Mesenteric fat pad (tissue), 1 donor: ENCODE measurements at regions not wholly inside any gene's neighbourhood (a gene's known extent, or its start where the extent isn't known, plus 50 kb on each side); places are given as distances from the start of the nearest gene placed in this dataset.

Source experiments
- DNase-seq: peaks from one replicate; pipeline ENCODE4 v3.0.0-alpha.2; 2020; ENCODE audit warnings: low spot score
- donor health status: DM: yes; HTN: yes; CAD: no.

- DNase-seq, result peak; percentile 60
Observed at GRCh38 chr10:123451618-123452245, 214.4 kb upstream of the GPR26 start.

GRCh38 chr10:123454987-123455386, 211.2 kb upstream of the GPR26 start:
- DNase-seq, result peak; percentile 14

GRCh38 chr10:123455861-123456260, 210.3 kb upstream of the GPR26 start:
- DNase-seq, result peak; percentile 33

DNA sequence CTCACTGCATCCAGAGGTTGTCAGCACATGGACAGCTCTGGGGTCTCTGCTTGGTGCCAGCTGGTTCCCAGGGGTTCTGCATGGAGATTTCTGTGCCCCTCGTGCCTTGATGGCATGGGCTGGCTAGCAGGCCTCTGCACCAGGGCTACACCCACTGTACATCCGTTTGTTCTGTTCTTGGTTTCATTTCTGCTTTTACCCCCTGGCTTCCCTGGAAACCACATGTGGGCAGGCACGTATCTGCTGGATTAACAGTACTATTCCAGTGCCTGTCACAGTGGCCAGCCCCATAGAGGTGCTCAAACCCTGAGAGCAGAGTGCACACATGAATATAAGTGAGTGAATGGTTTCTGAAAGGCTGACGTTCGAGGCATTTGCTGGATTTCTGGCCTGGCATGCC, 207.2 kb upstream of the GPR26 start:
- DNase-seq, result no peak

- DNase-seq, result no peak
Observed at GRCh38 chr10:123459371-123460091, 206.6 kb upstream of the GPR26 start.

GRCh38 chr10:123462246-123462645, 203.9 kb upstream of the GPR26 start:
- no peak for DNase-seq

DNA sequence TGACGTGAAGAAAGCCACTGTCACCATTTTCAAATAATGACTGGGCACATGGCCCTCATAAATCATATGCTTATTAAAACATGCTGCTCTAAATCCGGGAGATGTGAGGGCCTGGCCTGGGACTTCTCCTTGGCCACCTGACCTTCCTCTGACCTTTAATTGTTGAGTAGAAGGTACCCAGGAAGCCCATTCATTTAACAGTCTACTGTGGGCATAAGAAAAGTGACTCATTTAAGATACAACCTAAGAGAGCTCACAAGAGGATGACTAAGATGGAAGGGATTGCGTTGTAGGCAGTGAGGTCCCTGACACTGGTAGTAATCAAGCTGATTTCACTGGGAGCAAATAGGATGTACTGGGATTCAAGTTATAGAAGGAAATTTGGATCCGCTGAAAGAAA, 203.4 kb upstream of the GPR26 start:
- no peak for DNase-seq

DNA sequence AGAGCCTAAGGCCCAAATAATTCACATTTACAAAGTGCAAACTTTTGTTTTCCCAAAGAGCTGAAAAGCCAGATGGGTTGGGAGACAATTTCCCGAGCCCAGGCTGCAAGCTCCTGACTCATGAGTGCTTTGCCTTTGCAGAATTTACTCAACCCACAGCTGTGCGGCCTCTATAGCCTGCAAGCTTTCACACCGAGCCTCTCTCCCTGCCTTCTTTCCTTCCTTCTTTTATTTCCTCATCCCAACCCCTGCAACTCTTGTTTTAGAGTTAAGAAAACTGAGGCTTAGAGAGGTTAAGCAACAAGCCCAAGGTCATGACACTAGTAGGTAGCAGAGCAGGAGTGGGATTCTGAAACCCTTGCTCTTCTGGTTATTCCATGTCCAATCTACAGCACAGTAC, 203.0 kb upstream of the GPR26 start:
- DNase-seq, result no peak

DNA sequence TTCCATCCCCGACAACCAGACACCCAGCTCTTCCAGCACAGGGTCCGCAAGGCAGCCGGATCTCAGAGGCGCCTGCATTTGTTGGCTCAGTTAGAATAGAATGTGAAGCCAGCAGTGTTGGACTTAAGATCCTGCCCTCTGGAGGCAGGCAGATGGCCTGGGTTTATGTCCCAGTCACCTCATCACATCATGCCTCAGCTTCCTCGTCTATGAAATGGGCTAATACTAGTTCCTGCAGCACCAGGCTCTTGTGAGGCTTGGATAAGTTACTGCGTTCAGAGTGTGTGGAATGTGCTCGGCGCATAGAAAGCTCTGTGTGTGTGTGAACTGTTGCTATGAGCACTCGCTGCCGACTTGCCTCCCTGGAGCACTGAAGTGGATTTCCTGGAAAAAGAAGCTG, 202.5 kb upstream of the GPR26 start:
- DNase-seq, result no peak

- DNase-seq, result no peak
Observed at GRCh38 chr10:123464430-123465323, 201.5 kb upstream of the GPR26 start.

- DNase-seq, result no peak
Observed at GRCh38 chr10:123470336-123470921, 195.7 kb upstream of the GPR26 start.

DNA sequence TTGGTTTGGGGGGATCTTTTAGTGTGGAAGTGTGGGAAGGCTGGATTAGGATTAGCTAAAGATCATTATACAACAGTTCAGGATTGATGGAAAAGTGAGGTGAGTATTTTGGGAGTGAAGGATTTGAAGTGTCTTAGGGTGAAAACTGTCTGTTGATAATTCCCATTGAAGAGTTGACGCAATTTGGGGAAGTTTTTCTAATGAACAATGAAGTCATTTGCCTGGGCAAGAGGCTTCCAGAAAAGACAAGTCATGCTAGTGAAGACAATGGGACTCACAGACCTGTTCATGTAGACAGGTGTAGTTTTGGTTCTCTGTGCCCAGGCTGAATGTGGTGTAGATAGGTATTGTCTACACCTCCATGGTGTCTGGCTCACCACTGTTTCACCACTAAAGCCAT, 194.3 kb upstream of the GPR26 start:
- no peak for DNase-seq

DNA sequence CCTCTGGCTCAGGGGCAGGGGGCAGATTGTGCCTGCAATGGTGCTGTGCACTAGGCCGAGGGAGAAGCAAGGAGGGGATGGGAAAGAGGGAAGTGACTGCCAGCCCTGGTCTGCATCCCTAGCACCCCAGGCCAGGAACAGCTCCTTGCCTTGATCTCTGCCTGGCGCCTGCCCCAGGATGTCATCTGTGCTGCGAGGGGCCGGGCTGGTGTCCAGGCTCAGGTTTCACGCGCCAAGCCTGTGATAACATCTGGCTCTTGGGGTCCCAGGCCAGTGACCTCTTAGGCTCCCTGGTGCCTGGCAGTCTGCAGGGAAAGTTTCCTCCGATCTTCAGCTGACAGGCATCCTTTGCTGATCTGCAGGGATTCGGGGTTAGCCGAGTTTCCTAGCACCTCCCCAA, 193.5 kb upstream of the GPR26 start:
- DNase-seq, result no peak

DNA sequence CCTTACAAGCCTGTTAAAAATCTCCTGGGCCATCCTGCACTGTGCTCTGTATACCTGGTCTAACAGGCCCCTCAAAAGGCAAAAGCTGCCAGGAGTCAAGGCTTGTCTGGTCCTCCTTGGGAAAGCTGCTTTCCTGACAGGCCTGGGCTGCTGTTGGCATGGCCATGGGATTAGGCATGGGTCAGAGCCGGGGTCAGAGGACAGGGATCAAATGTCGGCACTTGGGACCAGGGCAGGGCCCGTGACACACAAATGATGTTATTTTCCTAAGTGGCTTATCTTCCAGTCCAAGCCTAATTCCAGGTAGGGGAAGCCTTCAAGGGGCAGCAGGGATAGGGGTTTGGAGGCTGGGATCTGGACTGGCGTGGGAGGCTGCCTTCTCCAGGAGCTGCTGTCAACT, 191.5 kb upstream of the GPR26 start:
- DNase-seq, result no peak

DNA sequence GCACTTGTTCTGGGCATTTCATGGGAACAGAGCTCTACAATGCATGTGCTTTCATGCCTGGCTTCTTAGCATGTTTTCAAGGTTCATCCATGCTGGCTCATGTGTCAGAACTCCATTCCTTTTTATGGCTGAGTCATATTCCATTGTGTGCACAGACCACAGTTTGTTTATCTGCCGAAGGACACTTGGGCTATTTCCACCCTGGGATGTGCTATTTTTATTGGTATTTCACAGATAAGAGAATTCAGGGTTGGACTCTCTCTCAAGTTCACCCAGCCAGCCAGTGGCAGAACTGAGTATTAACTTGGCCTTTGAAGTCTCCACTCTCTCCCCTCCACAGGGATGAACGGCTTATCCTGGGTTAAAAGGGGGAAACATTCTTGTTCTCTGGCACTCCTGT, 190.7 kb upstream of the GPR26 start:
- DNase-seq, result no peak

GRCh38 chr10:123478116-123478515, 188.0 kb upstream of the GPR26 start:
- no peak for DNase-seq

- no peak for DNase-seq
Observed at GRCh38 chr10:123479640-123480039, 186.5 kb upstream of the GPR26 start.

GRCh38 chr10:123480344-123480743, 185.8 kb upstream of the GPR26 start:
- no peak for DNase-seq

GRCh38 chr10:123480845-123481244, 185.3 kb upstream of the GPR26 start:
- DNase-seq, result no peak

DNA sequence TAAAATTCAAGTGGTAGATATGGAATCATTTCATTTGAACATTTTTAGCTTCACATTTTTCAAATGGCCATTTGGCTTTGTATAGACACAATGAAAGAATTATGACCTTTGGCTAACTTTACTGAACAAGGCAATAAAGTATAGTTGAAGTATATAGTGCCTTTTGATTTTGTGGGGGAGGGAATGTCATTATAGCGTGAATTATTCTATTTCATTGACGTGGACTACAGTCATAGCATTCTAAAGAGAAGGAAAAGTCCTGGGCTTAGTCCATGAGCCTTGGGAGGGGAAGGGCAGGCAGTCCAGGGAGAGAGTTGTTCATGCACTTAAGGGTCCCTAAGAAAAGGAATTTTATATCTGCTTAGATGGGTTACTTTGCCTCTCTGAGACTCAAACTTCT, 181.4 kb upstream of the GPR26 start:
- no peak for DNase-seq

- no peak for DNase-seq
Observed at GRCh38 chr10:123485341-123485960, 180.7 kb upstream of the GPR26 start.
